ENCODE measurements at regions not wholly inside any gene's neighbourhood (a gene's known extent, or its start where the extent isn't known, plus 50 kb on each side); places are given as distances from the start of the nearest gene placed in this dataset.

DNA sequence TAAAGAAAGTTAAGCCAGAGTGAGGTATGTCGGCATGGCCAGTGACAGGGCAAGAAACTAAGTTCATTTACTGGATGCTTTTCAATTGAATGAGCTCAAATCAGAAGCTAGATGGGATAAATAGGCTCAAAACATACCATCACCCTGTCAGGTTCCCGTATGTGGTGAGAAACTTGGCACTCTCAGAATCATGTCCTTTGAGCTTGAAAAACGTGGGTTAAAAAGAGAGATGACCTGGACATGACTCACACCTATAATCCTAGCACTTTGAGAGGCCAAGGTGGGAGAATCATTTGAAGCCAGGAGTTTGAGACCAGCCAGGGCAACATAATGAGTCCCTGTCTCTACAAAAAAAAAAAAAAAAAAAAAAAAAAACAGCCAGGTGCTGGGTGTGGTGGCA is 121.7 kb upstream of the RGMB start:
- Histone ChIP-seq H3K36me3 (ENCODE audit: insufficient read depth, low read length) (no peaks in the 10 kb centered on the region), H4K20me1 (ENCODE audit: insufficient read depth, low read length) (no peaks in the 10 kb centered on the region)

DNA sequence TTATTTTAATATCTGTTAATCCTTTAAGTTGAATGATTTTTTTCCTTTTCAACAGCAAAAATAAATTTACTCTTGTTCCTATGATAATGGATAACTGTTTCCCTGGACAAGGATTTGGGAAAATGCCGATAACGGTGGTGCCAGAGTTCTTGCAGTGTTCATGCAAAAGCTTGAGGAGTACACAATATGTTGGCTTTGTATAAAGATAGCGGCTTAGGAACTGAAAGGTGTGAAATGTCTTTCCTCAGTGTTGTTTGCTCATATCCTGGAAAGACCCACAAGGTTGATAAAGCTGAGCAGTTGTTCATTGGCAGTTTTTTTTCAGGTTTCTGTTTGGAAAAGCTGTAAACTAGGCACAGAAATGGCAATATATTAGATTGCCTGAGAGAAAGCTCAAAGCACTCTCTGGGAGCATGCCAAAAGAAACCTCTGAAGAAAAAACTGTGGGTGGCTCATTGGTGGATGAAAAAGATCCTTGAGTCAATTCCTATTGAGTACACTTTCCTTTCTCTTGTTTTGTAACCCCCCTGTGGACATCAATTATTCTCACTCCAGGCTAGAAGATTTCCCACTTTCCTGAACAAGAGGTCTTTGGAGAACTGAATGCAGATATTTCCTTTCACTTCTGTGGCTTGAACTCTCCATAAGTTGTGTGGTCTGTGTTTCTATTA is 117.2 kb upstream of the RGMB start:
- no peaks in the 10 kb centered on the region for H3K9me3 ChIP-seq (ENCODE audit: low read depth, low read length)
- no peaks in the 10 kb centered on the region for H3K36me3 ChIP-seq (ENCODE audit: insufficient read depth, low read length)
- H3K27me3 ChIP-seq (ENCODE audit: insufficient read depth, low read length): no peaks in the 10 kb centered on the region
- no peaks in the 10 kb centered on the region for H3K79me2 ChIP-seq (ENCODE audit: insufficient read depth, low read length)
- H3K4me3 ChIP-seq (ENCODE audit: insufficient read depth, low read length): no peak overlapping the region
- peak overlapping the region; percentile 21 for H3K4me2 ChIP-seq (ENCODE audit: insufficient read depth, low read length)
- peak overlapping the region; percentile 18 for H3K27ac ChIP-seq (ENCODE audit: low read depth, low read length)
- peaks cover 7% of the 10 kb centered on the region for H3K4me1 ChIP-seq (ENCODE audit: insufficient read depth, low read length)
- TF ChIP-seq, protein P1, sequence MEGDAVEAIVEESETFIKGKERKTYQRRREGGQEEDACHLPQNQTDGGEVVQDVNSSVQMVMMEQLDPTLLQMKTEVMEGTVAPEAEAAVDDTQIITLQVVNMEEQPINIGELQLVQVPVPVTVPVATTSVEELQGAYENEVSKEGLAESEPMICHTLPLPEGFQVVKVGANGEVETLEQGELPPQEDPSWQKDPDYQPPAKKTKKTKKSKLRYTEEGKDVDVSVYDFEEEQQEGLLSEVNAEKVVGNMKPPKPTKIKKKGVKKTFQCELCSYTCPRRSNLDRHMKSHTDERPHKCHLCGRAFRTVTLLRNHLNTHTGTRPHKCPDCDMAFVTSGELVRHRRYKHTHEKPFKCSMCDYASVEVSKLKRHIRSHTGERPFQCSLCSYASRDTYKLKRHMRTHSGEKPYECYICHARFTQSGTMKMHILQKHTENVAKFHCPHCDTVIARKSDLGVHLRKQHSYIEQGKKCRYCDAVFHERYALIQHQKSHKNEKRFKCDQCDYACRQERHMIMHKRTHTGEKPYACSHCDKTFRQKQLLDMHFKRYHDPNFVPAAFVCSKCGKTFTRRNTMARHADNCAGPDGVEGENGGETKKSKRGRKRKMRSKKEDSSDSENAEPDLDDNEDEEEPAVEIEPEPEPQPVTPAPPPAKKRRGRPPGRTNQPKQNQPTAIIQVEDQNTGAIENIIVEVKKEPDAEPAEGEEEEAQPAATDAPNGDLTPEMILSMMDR (IDR thresholded peaks at IDR 0.05; ENCODE audit: extremely low read depth, low read depth, low read length): no peak
- DNase-seq (ENCODE audit: insufficient read length, low spot score, missing footprints): peak; percentile 36
- H2AFZ ChIP-seq (ENCODE audit: low read length): peak overlapping the region; percentile 4
- H4K20me1 ChIP-seq (ENCODE audit: insufficient read depth, low read length): no peaks in the 10 kb centered on the region

More for the DNA sequence above, 121.7 kb upstream of the RGMB start:
- TF ChIP-seq, protein P1 (IDR thresholded peaks at IDR 0.05; ENCODE audit: extremely low read depth, low read depth, low read length): no peak
- H3K9me3 ChIP-seq (ENCODE audit: low read depth, low read length): no peaks in the 10 kb centered on the region
- H3K4me1 ChIP-seq (ENCODE audit: insufficient read depth, low read length): peaks cover 6% of the 10 kb centered on the region
- DNase-seq (ENCODE audit: insufficient read length, low spot score, missing footprints): no peak
- H3K4me3 ChIP-seq (ENCODE audit: insufficient read depth, low read length): no peak overlapping the region
- no peaks in the 10 kb centered on the region for H3K79me2 ChIP-seq (ENCODE audit: insufficient read depth, low read length)
- no peak overlapping the region for H3K27ac ChIP-seq (ENCODE audit: low read depth, low read length)
- no peaks in the 10 kb centered on the region for H3K27me3 ChIP-seq (ENCODE audit: insufficient read depth, low read length)
- no peak overlapping the region for H3K4me2 ChIP-seq (ENCODE audit: insufficient read depth, low read length)
- H2AFZ ChIP-seq (ENCODE audit: low read length): no peak overlapping the region

DNA sequence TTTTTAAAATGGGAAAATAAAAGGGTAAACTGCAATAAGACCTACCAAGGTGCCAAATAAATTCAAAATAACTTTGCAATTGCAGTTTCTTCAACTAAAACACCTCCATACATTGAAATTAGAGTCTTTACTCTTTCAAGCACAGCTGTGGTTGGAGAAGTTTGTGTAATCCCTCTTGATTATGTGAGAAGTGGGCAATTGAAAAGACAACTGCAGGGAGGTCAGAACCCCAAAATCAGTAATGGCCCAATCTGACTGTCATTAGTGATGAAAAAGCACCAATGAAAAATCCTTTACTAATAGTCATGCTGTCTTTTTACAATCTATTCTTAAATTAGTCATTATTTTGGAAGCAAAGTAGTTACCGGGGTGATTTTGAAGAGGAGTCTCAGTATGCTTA is 116.7 kb upstream of the RGMB start:
- no peaks in the 10 kb centered on the region for H3K9me3 ChIP-seq (ENCODE audit: low read depth, low read length)
- DNase-seq (ENCODE audit: insufficient read length, low spot score, missing footprints): no peak
- no peak overlapping the region for H2AFZ ChIP-seq (ENCODE audit: low read length)
- H3K4me2 ChIP-seq (ENCODE audit: insufficient read depth, low read length): peak overlapping the region; percentile 21
- TF ChIP-seq, protein P1 (IDR thresholded peaks at IDR 0.05; ENCODE audit: extremely low read depth, low read depth, low read length): no peak
- H3K27ac ChIP-seq (ENCODE audit: low read depth, low read length): peak overlapping the region; percentile 18
- H4K20me1 ChIP-seq (ENCODE audit: insufficient read depth, low read length): no peaks in the 10 kb centered on the region
- no peaks in the 10 kb centered on the region for H3K79me2 ChIP-seq (ENCODE audit: insufficient read depth, low read length)
- H3K4me3 ChIP-seq (ENCODE audit: insufficient read depth, low read length): no peak overlapping the region
- no peaks in the 10 kb centered on the region for H3K36me3 ChIP-seq (ENCODE audit: insufficient read depth, low read length)
- peaks cover 7% of the 10 kb centered on the region for H3K4me1 ChIP-seq (ENCODE audit: insufficient read depth, low read length)
- no peaks in the 10 kb centered on the region for H3K27me3 ChIP-seq (ENCODE audit: insufficient read depth, low read length)

DNA sequence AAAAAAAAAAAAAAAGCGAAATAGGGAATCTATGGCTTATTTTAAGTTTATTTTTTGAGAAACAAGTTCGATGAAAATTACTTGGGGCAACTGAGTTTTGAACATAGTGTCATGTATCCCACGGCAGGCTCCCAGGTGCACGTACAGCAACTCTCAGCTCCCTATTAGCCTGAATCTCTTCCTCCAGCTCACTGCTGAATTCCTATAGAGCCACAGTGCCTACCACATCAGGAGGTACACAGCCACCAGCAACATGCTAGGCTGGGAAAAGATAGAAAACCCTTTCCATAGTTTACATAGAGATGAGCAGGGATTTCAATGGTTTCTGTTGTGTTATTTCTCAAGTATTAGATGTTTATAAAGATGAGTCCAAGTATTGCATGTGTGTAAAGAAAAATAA is 115.9 kb upstream of the RGMB start:
- H3K4me1 ChIP-seq (ENCODE audit: insufficient read depth, low read length): peaks cover 7% of the 10 kb centered on the region
- no peaks in the 10 kb centered on the region for H3K9me3 ChIP-seq (ENCODE audit: low read depth, low read length)
- no peaks in the 10 kb centered on the region for H3K79me2 ChIP-seq (ENCODE audit: insufficient read depth, low read length)
- H3K4me2 ChIP-seq (ENCODE audit: insufficient read depth, low read length): no peak overlapping the region
- H3K27me3 ChIP-seq (ENCODE audit: insufficient read depth, low read length): no peaks in the 10 kb centered on the region
- no peak overlapping the region for H3K27ac ChIP-seq (ENCODE audit: low read depth, low read length)
- no peaks in the 10 kb centered on the region for H3K36me3 ChIP-seq (ENCODE audit: insufficient read depth, low read length)
- TF ChIP-seq, protein P1 (IDR thresholded peaks at IDR 0.05; ENCODE audit: extremely low read depth, low read depth, low read length): no peak
- H3K4me3 ChIP-seq (ENCODE audit: insufficient read depth, low read length): no peak overlapping the region
- no peaks in the 10 kb centered on the region for H4K20me1 ChIP-seq (ENCODE audit: insufficient read depth, low read length)
- peak; percentile 4 for DNase-seq (ENCODE audit: insufficient read length, low spot score, missing footprints)
- no peak overlapping the region for H2AFZ ChIP-seq (ENCODE audit: low read length)

Measured in osteoblast (primary cell).